DOHH2 (cell line): ENCODE measurements at regions not wholly inside any gene's neighbourhood (a gene's known extent, or its start where the extent isn't known, plus 50 kb on each side); places are given as distances from the start of the nearest gene placed in this dataset.

Experiments
- H3F3A ChIP-seq: fragments of 200-600 bp; sonication (generic), shearing (Covaris generic); 2 replicates; pipeline ENCODE4 v1.6.0; 2016; ENCODE audit warnings: antibody characterized with exemption, mild to moderate bottlenecking; ENCODE audit not compliant: control insufficient read depth, insufficient read depth
- H3K27ac ChIP-seq: fragments of 200-600 bp; sonication (generic); 2 replicates; pipeline ENCODE4 v1.5.1; 2014; ENCODE audit warnings: low read depth, mild to moderate bottlenecking, low read length, moderate library complexity
- H3K27me3 ChIP-seq: fragments of 200-600 bp; sonication (generic); 2 replicates; pipeline ENCODE4 v1.6.1; 2014; ENCODE audit warnings: mild to moderate bottlenecking, low read length, mixed read lengths; ENCODE audit not compliant: control insufficient read depth
- H3K36me3 ChIP-seq: fragments of 200-600 bp; sonication (generic); 2 replicates; pipeline ENCODE4 v1.6.1; 2014; ENCODE audit warnings: mild to moderate bottlenecking, low read length, moderate library complexity, mixed read lengths; ENCODE audit not compliant: control insufficient read depth
- H3K4me1 ChIP-seq: fragments of 200-600 bp; sonication (generic); 2 replicates; pipeline ENCODE4 v1.6.1; 2014; ENCODE audit warnings: mild to moderate bottlenecking, low read length, mixed read lengths; ENCODE audit not compliant: control insufficient read depth
- H3K4me2 ChIP-seq: fragments of 200-600 bp; sonication (generic); 2 replicates; pipeline ENCODE4 v1.6.0; 2014; ENCODE audit warnings: mild to moderate bottlenecking, low read length, moderate library complexity
- H3K4me3 ChIP-seq: fragments of 200-600 bp; sonication (generic); 2 replicates; pipeline ENCODE4 v1.5.1; 2014; ENCODE audit warnings: mild to moderate bottlenecking, low read length, mixed read lengths
- H3K79me2 ChIP-seq: fragments of 200-600 bp; sonication (generic); 2 replicates; pipeline ENCODE4 v1.6.1; 2014; ENCODE audit warnings: mild to moderate bottlenecking, low read length, mixed read lengths; ENCODE audit not compliant: control insufficient read depth
- H3K9me2 ChIP-seq: fragments of 200-600 bp; sonication (generic); replicated peaks from 2 replicates; pipeline ENCODE4 v1.6.1; 2014; ENCODE audit warnings: mild to moderate bottlenecking, low read length, mixed read lengths; ENCODE audit not compliant: control insufficient read depth
- H3K9me3 ChIP-seq: fragments of 200-600 bp; sonication (generic); 2 replicates; pipeline ENCODE4 v1.6.1; 2014; ENCODE audit warnings: antibody characterized with exemption, low read length, mixed read lengths; ENCODE audit not compliant: control insufficient read depth, insufficient read depth
- H4K20me1 ChIP-seq: fragments of 200-600 bp; sonication (generic); 2 replicates; pipeline ENCODE4 v1.6.0; 2014; ENCODE audit warnings: low read depth, mild to moderate bottlenecking, antibody characterized with exemption, low read length, moderate library complexity; ENCODE audit not compliant: control insufficient read depth, insufficient read depth
- EZH2phosphoT487 ChIP-seq: fragments of 200-600 bp; sonication (generic); IDR thresholded peaks from 2 replicates; pipeline ENCODE4 v1.6.1; 2017; ENCODE audit warnings: borderline replicate concordance, mild to moderate bottlenecking, antibody characterized with exemption, low read length, moderate library complexity, mixed read lengths
- TF ChIP-seq, protein P1 (sequence below): fragments of 200-600 bp; sonication (generic); IDR thresholded peaks from one replicate; pipeline ENCODE4 v1.5.1; 2014; ENCODE audit warnings: antibody characterized with exemption, mild to moderate bottlenecking, low read depth, low read length; ENCODE audit not compliant: poor library complexity, severe bottlenecking

DNA sequence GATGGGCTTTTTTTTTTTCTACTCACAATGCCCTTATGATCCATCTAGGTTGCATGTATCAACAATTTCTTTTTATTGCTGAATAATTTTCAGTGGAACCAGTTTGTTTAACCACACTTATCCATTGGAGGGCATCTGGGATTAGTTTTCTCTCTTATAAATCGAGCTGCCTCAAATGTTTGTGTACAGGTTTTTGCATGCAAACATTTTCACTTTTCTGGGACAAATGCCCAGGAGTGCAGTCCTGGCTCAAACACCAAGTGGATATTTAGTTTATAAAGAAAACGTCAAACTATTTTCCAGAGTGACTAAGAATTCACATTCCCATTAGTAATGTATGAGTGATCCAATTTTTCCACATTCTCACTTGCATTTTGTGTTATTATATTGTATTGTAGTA, 313.4 kb downstream of the CXCL12 start:
- no peak overlapping the region for H3K27ac ChIP-seq
- H3K79me2 ChIP-seq: no peaks in the 10 kb centered on the region
- H3K4me2 ChIP-seq: no peak overlapping the region
- no peaks in the 10 kb centered on the region for H4K20me1 ChIP-seq
- TF ChIP-seq EZH2phosphoT487: no peak
- TF ChIP-seq, protein P1, sequence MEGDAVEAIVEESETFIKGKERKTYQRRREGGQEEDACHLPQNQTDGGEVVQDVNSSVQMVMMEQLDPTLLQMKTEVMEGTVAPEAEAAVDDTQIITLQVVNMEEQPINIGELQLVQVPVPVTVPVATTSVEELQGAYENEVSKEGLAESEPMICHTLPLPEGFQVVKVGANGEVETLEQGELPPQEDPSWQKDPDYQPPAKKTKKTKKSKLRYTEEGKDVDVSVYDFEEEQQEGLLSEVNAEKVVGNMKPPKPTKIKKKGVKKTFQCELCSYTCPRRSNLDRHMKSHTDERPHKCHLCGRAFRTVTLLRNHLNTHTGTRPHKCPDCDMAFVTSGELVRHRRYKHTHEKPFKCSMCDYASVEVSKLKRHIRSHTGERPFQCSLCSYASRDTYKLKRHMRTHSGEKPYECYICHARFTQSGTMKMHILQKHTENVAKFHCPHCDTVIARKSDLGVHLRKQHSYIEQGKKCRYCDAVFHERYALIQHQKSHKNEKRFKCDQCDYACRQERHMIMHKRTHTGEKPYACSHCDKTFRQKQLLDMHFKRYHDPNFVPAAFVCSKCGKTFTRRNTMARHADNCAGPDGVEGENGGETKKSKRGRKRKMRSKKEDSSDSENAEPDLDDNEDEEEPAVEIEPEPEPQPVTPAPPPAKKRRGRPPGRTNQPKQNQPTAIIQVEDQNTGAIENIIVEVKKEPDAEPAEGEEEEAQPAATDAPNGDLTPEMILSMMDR: no peak
- no peaks in the 10 kb centered on the region for H3F3A ChIP-seq
- H3K9me3 ChIP-seq: no peaks in the 10 kb centered on the region
- H3K27me3 ChIP-seq: no peaks in the 10 kb centered on the region
- no peaks in the 10 kb centered on the region for H3K9me2 ChIP-seq
- no peak overlapping the region for H3K4me3 ChIP-seq
- H3K36me3 ChIP-seq: no peaks in the 10 kb centered on the region
- no peaks in the 10 kb centered on the region for H3K4me1 ChIP-seq

DNA sequence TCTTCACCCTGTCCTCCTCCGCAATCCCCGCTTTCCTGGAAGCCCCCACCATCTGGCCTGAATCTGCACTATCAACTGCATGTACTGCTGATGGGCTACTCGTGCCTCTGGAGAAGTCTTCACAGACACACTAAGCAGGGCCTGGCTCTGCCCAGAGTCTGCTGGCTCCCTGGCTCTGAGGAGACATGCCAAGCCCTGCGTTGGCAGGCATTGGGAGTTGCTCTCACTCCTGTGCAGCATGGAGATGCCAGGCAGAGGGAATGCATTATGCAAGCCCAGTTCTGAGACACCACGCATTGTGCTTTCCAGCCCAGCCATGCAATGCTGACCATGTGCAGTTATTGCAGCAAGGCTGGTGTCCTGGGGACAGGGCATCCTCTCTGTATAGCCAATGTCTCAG, 314.6 kb downstream of the CXCL12 start:
- Histone ChIP-seq H3F3A (no peaks in the 10 kb centered on the region), H3K27ac (no peak overlapping the region), H3K4me2 (no peak overlapping the region), H3K27me3 (no peaks in the 10 kb centered on the region), H3K79me2 (no peaks in the 10 kb centered on the region), H3K36me3 (no peaks in the 10 kb centered on the region), H3K4me3 (no peak overlapping the region), H3K9me2 (no peaks in the 10 kb centered on the region), H3K9me3 (no peaks in the 10 kb centered on the region), H3K4me1 (no peaks in the 10 kb centered on the region), H4K20me1 (no peaks in the 10 kb centered on the region)
- TF ChIP-seq, protein P1: no peak
- no peak for TF ChIP-seq EZH2phosphoT487

DNA sequence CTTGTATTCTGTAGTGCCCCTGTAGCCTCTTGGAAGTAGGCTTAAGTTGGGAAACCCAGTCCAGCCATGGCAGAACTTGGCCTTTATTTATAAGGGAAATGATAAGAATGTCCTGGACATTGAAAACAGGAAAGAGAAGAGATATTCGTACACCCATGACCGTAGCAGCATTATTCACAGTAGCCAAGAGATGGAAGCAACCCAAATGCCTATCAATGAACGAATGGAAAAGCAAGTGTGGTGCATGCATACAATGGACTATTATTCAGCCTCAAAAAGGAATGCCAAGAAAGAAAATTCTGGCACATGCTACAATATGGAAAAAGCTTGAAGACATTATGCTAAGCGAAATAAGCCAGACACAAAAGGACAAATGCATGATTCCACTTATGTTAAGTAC, 315.3 kb downstream of the CXCL12 start:
- TF ChIP-seq, protein P1: no peak
- no peak for TF ChIP-seq EZH2phosphoT487
- Histone ChIP-seq H3K79me2 (no peaks in the 10 kb centered on the region), H3K36me3 (no peaks in the 10 kb centered on the region), H3K4me3 (no peak overlapping the region), H3F3A (no peaks in the 10 kb centered on the region), H3K9me2 (no peaks in the 10 kb centered on the region), H4K20me1 (no peaks in the 10 kb centered on the region), H3K4me1 (no peaks in the 10 kb centered on the region), H3K4me2 (no peak overlapping the region), H3K9me3 (no peaks in the 10 kb centered on the region), H3K27me3 (no peaks in the 10 kb centered on the region), H3K27ac (no peak overlapping the region)
